Vagina (tissue), 2 donors: ENCODE measurements at regions not wholly inside any gene's neighbourhood (a gene's known extent, or its start where the extent isn't known, plus 50 kb on each side); places are given as distances from the start of the nearest gene placed in this dataset.

Source experiments
- POLR2A ChIP-seq, 2 donors: fragments of 450-650 bp; IDR thresholded peaks; one replicate each; pipeline ENCODE4 v1.6.1; 2017; ENCODE audit warnings: antibody characterized with exemption in 2 of 2, mild to moderate bottlenecking in 2 of 2, moderate library complexity in 2 of 2
- TF ChIP-seq, protein P1 (sequence below), 3 experiments: fragments of 450-650 bp in 2 of 3; fragments of 200-600 bp in 1 of 3; sonication (generic) in 1 of 3; IDR thresholded peaks; one replicate each; pipeline ENCODE4 v1.5.1; 2017 to 2019; ENCODE audit warnings: antibody characterized with exemption in 3 of 3, mild to moderate bottlenecking in 2 of 3, moderate library complexity in 2 of 3

DNA sequence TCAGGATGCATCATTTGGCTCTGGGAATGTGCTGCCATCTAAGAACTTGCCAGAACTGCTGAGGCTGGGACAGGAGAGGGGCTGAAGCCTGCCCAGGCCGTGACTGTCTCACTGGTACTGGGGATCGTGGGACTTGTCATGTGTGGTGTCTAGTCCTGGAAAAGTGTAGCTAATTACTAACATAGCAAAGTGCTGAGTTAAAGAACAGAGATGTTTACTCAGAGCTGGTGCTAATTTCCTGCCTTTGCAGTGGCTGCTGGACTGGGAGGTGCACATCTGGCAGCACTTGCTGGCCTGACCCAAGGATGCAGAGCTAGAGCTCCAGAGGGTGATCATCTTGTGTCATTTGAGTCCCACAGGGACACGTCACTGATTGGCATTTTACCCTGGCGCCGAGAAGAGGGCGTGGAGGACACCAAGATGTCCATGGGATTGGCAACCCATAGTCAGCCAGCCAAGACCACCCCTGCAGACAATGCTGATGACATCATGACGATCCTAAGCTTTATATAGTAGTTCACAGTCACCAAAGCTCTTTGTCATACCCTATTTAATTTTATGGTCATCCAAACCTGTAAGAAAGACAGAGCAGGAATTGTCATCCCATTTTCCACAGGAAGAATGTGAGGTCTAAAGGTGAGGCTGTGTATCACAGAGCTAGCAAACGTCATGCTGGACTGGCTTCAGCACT, 110.1 kb upstream of the SLC44A3 start:
- TF ChIP-seq, protein P1, sequence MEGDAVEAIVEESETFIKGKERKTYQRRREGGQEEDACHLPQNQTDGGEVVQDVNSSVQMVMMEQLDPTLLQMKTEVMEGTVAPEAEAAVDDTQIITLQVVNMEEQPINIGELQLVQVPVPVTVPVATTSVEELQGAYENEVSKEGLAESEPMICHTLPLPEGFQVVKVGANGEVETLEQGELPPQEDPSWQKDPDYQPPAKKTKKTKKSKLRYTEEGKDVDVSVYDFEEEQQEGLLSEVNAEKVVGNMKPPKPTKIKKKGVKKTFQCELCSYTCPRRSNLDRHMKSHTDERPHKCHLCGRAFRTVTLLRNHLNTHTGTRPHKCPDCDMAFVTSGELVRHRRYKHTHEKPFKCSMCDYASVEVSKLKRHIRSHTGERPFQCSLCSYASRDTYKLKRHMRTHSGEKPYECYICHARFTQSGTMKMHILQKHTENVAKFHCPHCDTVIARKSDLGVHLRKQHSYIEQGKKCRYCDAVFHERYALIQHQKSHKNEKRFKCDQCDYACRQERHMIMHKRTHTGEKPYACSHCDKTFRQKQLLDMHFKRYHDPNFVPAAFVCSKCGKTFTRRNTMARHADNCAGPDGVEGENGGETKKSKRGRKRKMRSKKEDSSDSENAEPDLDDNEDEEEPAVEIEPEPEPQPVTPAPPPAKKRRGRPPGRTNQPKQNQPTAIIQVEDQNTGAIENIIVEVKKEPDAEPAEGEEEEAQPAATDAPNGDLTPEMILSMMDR (IDR thresholded peaks at IDR 0.05) = no peak
- TF ChIP-seq POLR2A (IDR thresholded peaks at IDR 0.05) = no peak
